Lower leg skin (tissue), 3 donors: ENCODE measurements at regions not wholly inside any gene's neighbourhood (a gene's known extent, or its start where the extent isn't known, plus 50 kb on each side); places are given as distances from the start of the nearest gene placed in this dataset.

ENCODE experiments used
- CTCF ChIP-seq, 3 donors: fragments of 450-650 bp; IDR thresholded peaks; one replicate each; pipeline ENCODE4 v1.5.1; 2016; ENCODE audit warnings: antibody characterized with exemption in 3 of 3, mild to moderate bottlenecking in 3 of 3, moderate library complexity in 2 of 3
- POLR2A ChIP-seq, 2 donors: fragments of 450-650 bp; IDR thresholded peaks; one replicate each; pipeline ENCODE4 v1.6.1; 2016 to 2017; ENCODE audit warnings: antibody characterized with exemption in 2 of 2, mild to moderate bottlenecking in 1 of 2, moderate library complexity in 1 of 2

GRCh38 chr22:48228468-48228867, 1466.0 kb downstream of the TBC1D22A start:
- no peak for TF ChIP-seq POLR2A (IDR thresholded peaks at IDR 0.05)
- no peak for TF ChIP-seq CTCF (IDR thresholded peaks at IDR 0.05)
